ENCODE measurements at regions not wholly inside any gene's neighbourhood (a gene's known extent, or its start where the extent isn't known, plus 50 kb on each side); places are given as distances from the start of the nearest gene placed in this dataset.

- H3K9me3 ChIP-seq (ENCODE audit: control insufficient read depth in 1 of 2, insufficient read depth in 1 of 2, low read length in 2 of 2): peaks cover 0 to 4% of the 10 kb centered on the region in 2 experiments
- intact Hi-C loops (cut with DNase I, micrococcal nuclease): no loop called here
- H3K4me3 ChIP-seq (ENCODE audit: low read length): no peak overlapping the region
- TF ChIP-seq CTCF (IDR thresholded peaks at IDR 0.05): no peak
- ChIA-PET POLR2A (no interaction called here), CTCF (no interaction called here)
- no peaks in the 10 kb centered on the region for H3K27me3 Mint-ChIP-seq
- DNase-seq (no peak), ATAC-seq (ENCODE audit: poor library complexity) (no peak)
- H3K36me3 ChIP-seq (ENCODE audit: insufficient read depth, low read length): no peaks in the 10 kb centered on the region
- peaks cover 5% of the 10 kb centered on the region for H3K9me3 Mint-ChIP-seq
- no peaks in the 10 kb centered on the region for H3K36me3 Mint-ChIP-seq (ENCODE audit: low read depth)
- H3K27ac ChIP-seq (ENCODE audit: low read depth in 1 of 2, low read length in 2 of 2): no peak overlapping the region
- H3K4me3 Mint-ChIP-seq: no peak overlapping the region
- H3K4me1 ChIP-seq (ENCODE audit: insufficient read depth, low read length): no peaks in the 10 kb centered on the region
- no peak overlapping the region for H3K27ac Mint-ChIP-seq
- H3K4me1 Mint-ChIP-seq (ENCODE audit: low read depth): no peaks in the 10 kb centered on the region
- no peaks in the 10 kb centered on the region for H3K27me3 ChIP-seq (ENCODE audit: control insufficient read depth in 1 of 2, insufficient read depth in 2 of 2, low read length in 2 of 2)
Observed at GRCh38 chr20:11114382-11114781, 440.6 kb upstream of the JAG1 start.

DNA sequence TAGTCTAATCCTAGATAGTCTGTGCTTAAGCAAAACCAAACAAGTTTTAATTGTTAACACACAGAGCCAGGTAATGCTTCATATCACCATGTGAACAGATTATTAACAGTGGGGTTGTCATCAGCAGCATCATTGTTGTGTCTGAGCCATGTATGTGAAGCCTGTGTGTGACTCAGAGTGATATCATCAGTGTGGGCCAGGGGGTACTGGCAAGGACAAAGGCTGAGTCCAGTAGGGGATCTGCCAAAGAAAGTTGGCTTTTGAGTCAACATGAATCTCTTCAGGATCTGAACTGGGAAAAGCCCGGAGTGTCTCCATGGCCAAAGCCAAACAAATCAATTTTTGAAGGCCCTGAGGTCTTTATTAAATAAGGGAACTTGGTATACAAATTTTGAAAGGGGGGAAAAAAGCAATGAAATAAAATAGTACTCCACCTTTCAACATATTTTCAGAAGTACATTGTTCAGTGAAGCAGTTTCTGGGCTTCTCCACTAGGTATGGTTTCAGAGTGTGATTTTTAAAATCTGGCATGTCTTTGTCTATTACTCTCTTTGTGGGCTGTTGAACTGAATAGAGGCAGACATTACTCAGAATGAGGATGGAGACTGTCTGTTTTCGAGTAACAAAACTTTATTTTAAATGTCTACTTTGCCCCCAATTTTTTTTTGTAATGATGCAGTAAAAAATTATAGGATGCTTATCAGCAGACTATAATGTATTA is 444.2 kb upstream of the JAG1 start:
- Mint-ChIP-seq H3K36me3 (ENCODE audit: low read depth) (no peaks in the 10 kb centered on the region), H3K4me3 (no peak overlapping the region), H3K9me3 (peaks cover 2% of the 10 kb centered on the region), H3K27ac (no peak overlapping the region), H3K4me1 (ENCODE audit: low read depth) (no peaks in the 10 kb centered on the region), H3K27me3 (no peaks in the 10 kb centered on the region)
- ATAC-seq (ENCODE audit: poor library complexity) (no peak), DNase-seq (no peak)
- no peaks in the 10 kb centered on the region for H3K9me3 ChIP-seq (ENCODE audit: control insufficient read depth in 1 of 2, insufficient read depth in 1 of 2, low read length in 2 of 2)
- no peaks in the 10 kb centered on the region for H3K36me3 ChIP-seq (ENCODE audit: insufficient read depth, low read length)
- POLR2A ChIA-PET: no interaction called here
- CTCF ChIA-PET: no interaction called here
- H3K27ac ChIP-seq (ENCODE audit: low read depth in 1 of 2, low read length in 2 of 2): no peak overlapping the region
- H3K27me3 ChIP-seq (ENCODE audit: control insufficient read depth in 1 of 2, insufficient read depth in 2 of 2, low read length in 2 of 2): no peaks in the 10 kb centered on the region
- intact Hi-C loops (cut with DNase I, micrococcal nuclease): no loop called here
- no peak for TF ChIP-seq CTCF (IDR thresholded peaks at IDR 0.05)
- no peaks in the 10 kb centered on the region for H3K4me1 ChIP-seq (ENCODE audit: insufficient read depth, low read length)
- H3K4me3 ChIP-seq (ENCODE audit: low read length): no peak overlapping the region

DNA sequence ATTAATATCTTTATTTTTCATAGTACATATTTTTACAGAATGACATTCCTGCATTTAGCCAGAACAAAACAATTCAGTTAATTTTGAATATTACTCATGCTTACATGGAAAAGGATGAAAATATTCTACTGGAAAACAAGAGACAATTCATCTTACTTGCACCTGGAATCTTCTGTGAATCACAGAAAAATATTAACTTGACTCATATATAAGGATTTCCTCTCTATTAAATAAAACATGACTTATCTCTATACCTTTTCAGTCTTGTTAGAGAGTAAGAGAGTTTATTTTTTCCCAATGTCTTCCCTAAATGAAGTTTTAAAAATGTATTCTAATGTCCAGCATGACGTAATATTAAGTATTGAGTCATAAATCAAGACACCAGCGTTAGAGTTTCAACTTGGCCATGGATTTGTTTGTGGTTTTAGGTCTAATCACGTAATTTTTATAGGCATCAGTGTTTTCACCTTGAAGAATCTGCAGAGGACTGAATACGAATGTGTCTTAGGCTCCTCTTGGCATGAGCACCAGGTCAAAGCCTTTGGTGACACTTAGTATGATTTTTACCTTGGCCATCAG is 445.1 kb upstream of the JAG1 start:
- H3K36me3 Mint-ChIP-seq (ENCODE audit: low read depth): no peaks in the 10 kb centered on the region
- no peaks in the 10 kb centered on the region for H3K4me1 Mint-ChIP-seq (ENCODE audit: low read depth)
- H3K36me3 ChIP-seq (ENCODE audit: insufficient read depth, low read length): no peaks in the 10 kb centered on the region
- H3K27ac Mint-ChIP-seq: no peak overlapping the region
- DNase-seq (no peak), ATAC-seq (ENCODE audit: poor library complexity) (no peak)
- H3K4me3 ChIP-seq (ENCODE audit: low read length): no peak overlapping the region
- no peaks in the 10 kb centered on the region for H3K27me3 Mint-ChIP-seq
- H3K9me3 Mint-ChIP-seq: peaks cover 2% of the 10 kb centered on the region
- H3K27me3 ChIP-seq (ENCODE audit: control insufficient read depth in 1 of 2, insufficient read depth in 2 of 2, low read length in 2 of 2): no peaks in the 10 kb centered on the region
- CTCF ChIA-PET: no interaction called here
- no peak overlapping the region for H3K27ac ChIP-seq (ENCODE audit: low read depth in 1 of 2, low read length in 2 of 2)
- intact Hi-C loops (cut with DNase I, micrococcal nuclease): no loop called here
- no peaks in the 10 kb centered on the region for H3K4me1 ChIP-seq (ENCODE audit: insufficient read depth, low read length)
- no peaks in the 10 kb centered on the region for H3K9me3 ChIP-seq (ENCODE audit: control insufficient read depth in 1 of 2, insufficient read depth in 1 of 2, low read length in 2 of 2)
- H3K4me3 Mint-ChIP-seq: no peak overlapping the region
- TF ChIP-seq CTCF (IDR thresholded peaks at IDR 0.05): no peak
- POLR2A ChIA-PET: no interaction called here

Measured in CD4-positive, alpha-beta T cell (primary cell).